ENCODE measurements at regions not wholly inside any gene's neighbourhood (a gene's known extent, or its start where the extent isn't known, plus 50 kb on each side); places are given as distances from the start of the nearest gene placed in this dataset.

- no peak for TF ChIP-seq CTCF (IDR thresholded peaks at IDR 0.05; ENCODE audit: insufficient read depth, low read length, severe bottlenecking)
- DNase-seq (ENCODE audit: low read depth) (no peak), FAIRE-seq (no peak)
- Histone ChIP-seq H3K36me3 (ENCODE audit: control insufficient read depth, insufficient read depth, low read length) (no peaks in the 10 kb centered on the region), H3K27me3 (ENCODE audit: control insufficient read depth, insufficient read depth, low read length) (no peaks in the 10 kb centered on the region), H3K4me3 (ENCODE audit: low read depth, low read length) (no peak overlapping the region)
Observed at GRCh38 chr2:120941571-120942120, 206.0 kb downstream of the GLI2 start.

- peak; percentile 72 for FAIRE-seq
- TF ChIP-seq CTCF (IDR thresholded peaks at IDR 0.05; ENCODE audit: insufficient read depth, low read length, severe bottlenecking), result no peak
- H3K4me3 ChIP-seq (ENCODE audit: low read depth, low read length), result no peak overlapping the region
- no peaks in the 10 kb centered on the region for H3K36me3 ChIP-seq (ENCODE audit: control insufficient read depth, insufficient read depth, low read length)
- no peak for DNase-seq (ENCODE audit: low read depth)
- no peaks in the 10 kb centered on the region for H3K27me3 ChIP-seq (ENCODE audit: control insufficient read depth, insufficient read depth, low read length)
Observed at GRCh38 chr2:120942658-120943057, 207.0 kb downstream of the GLI2 start.

GRCh38 chr2:120943403-120944034 lies 207.9 kb downstream of the GLI2 start:
- no peaks in the 10 kb centered on the region for H3K36me3 ChIP-seq (ENCODE audit: control insufficient read depth, insufficient read depth, low read length)
- DNase-seq (ENCODE audit: low read depth) (peak; percentile 84), FAIRE-seq (no peak)
- no peaks in the 10 kb centered on the region for H3K27me3 ChIP-seq (ENCODE audit: control insufficient read depth, insufficient read depth, low read length)
- H3K4me3 ChIP-seq (ENCODE audit: low read depth, low read length), result no peak overlapping the region
- TF ChIP-seq CTCF (IDR thresholded peaks at IDR 0.05; ENCODE audit: insufficient read depth, low read length, severe bottlenecking), result no peak

GRCh38 chr2:120944575-120944974 lies 208.9 kb downstream of the GLI2 start:
- H3K4me3 ChIP-seq (ENCODE audit: low read depth, low read length), result no peak overlapping the region
- TF ChIP-seq CTCF (IDR thresholded peaks at IDR 0.05; ENCODE audit: insufficient read depth, low read length, severe bottlenecking), result no peak
- no peaks in the 10 kb centered on the region for H3K36me3 ChIP-seq (ENCODE audit: control insufficient read depth, insufficient read depth, low read length)
- no peak for FAIRE-seq
- DNase-seq (ENCODE audit: low read depth), result no peak
- no peaks in the 10 kb centered on the region for H3K27me3 ChIP-seq (ENCODE audit: control insufficient read depth, insufficient read depth, low read length)

- DNase-seq (ENCODE audit: low read depth), result no peak
- Histone ChIP-seq H3K27me3 (ENCODE audit: control insufficient read depth, insufficient read depth, low read length) (no peaks in the 10 kb centered on the region), H3K4me3 (ENCODE audit: low read depth, low read length) (no peak overlapping the region), H3K36me3 (ENCODE audit: control insufficient read depth, insufficient read depth, low read length) (no peaks in the 10 kb centered on the region)
- no peak for FAIRE-seq
- TF ChIP-seq CTCF (IDR thresholded peaks at IDR 0.05; ENCODE audit: insufficient read depth, low read length, severe bottlenecking), result no peak
Observed at GRCh38 chr2:120945091-120945490, 209.4 kb downstream of the GLI2 start.
